B cell (primary cell): ENCODE measurements at regions not wholly inside any gene's neighbourhood (a gene's known extent, or its start where the extent isn't known, plus 50 kb on each side); places are given as distances from the start of the nearest gene placed in this dataset.

Experiments
- ATAC-seq: fragments of 200-7000 bp; cut with Tn5 transposase; one replicate; pipeline ENCODE4 v1.10.0; 2021; ENCODE audit warnings: low read depth, mild to moderate bottlenecking, moderate number of reproducible peaks, moderate library complexity
- CTCF ChIA-PET: fragments of 350-600 bp; sonication (Branson Sonifier 250); formaldehyde crosslinking; loops from one replicate; lab custom pipeline; 2021; ENCODE audit warnings: antibody characterized with exemption, inconsistent platforms; lab: Charles Lee
- POLR2A ChIA-PET: fragments of 350-600 bp; sonication (Branson Sonifier 250); formaldehyde crosslinking; loops from one replicate; lab custom pipeline; 2021; ENCODE audit warnings: antibody characterized with exemption; lab: Charles Lee
- DNase-seq: peaks from one replicate; pipeline ENCODE4 v3.0.0; 2013
- H2AFZ ChIP-seq: 2 replicates; pipeline ENCODE4 v1.6.1; 2012; ENCODE audit warnings: mild to moderate bottlenecking, low read depth, low read length; ENCODE audit not compliant: insufficient read depth, poor library complexity, severe bottlenecking
- H3K27ac ChIP-seq, 2 donors: 1 replicate in 1 of 2; 2 replicates in 1 of 2; pipeline ENCODE4 v1.5.1; 2012 to 2013; ENCODE audit warnings: low read length in 2 of 2, mild to moderate bottlenecking in 2 of 2, moderate library complexity in 1 of 2
- H3K27me3 ChIP-seq, 4 experiments: fragments of 200-600 bp in 1 of 4; sonication (generic) in 1 of 4; replicated peaks in 1 of 4; 1 replicate in 2 of 4; 2 replicates in 2 of 4; pipeline versions ENCODE4 v1.6.1 to v1.7.0; 2013 to 2016; ENCODE audit warnings: low read length in 3 of 4, mild to moderate bottlenecking in 2 of 4, mixed read lengths in 1 of 4, moderate library complexity in 1 of 4; ENCODE audit not compliant: insufficient read depth in 4 of 4, control insufficient read depth in 3 of 4; ENCODE audit errors: control extremely low read depth in 1 of 4
- H3K36me3 ChIP-seq, 2 experiments: replicated peaks in 1 of 2; 1 replicate in 1 of 2; 2 replicates in 1 of 2; pipeline versions ENCODE4 v1.6.1 to v1.7.1; 2013; ENCODE audit warnings: low read length in 1 of 2; ENCODE audit not compliant: insufficient read depth in 2 of 2, control insufficient read depth in 1 of 2; ENCODE audit errors: control extremely low read depth in 1 of 2, extremely low read depth in 1 of 2
- H3K4me1 ChIP-seq, 2 donors: fragments of 200-600 bp in 1 of 2; sonication (generic) in 1 of 2; 1 replicate in 1 of 2; 2 replicates in 1 of 2; pipeline versions ENCODE4 v1.5.1 to v1.6.1; 2013 to 2017; ENCODE audit warnings: low read length in 2 of 2; ENCODE audit not compliant: control insufficient read depth in 2 of 2, insufficient read depth in 2 of 2
- H3K4me2 ChIP-seq: replicated peaks from 2 replicates; pipeline ENCODE3; 2012; ENCODE audit warnings: mild to moderate bottlenecking, low read depth, low read length; ENCODE audit not compliant: poor library complexity, severe bottlenecking
- H3K4me3 ChIP-seq, 5 experiments: fragments of 200-600 bp in 1 of 5; sonication (generic) in 1 of 5; 1 replicate in 3 of 5; 2 replicates in 2 of 5; pipeline versions ENCODE4 v1.5.1 to v1.7.0; 2011 to 2016; ENCODE audit warnings: low read length in 4 of 5, mild to moderate bottlenecking in 4 of 5, low read depth in 2 of 5, control low read depth in 1 of 5, moderate library complexity in 1 of 5; ENCODE audit not compliant: insufficient read depth in 1 of 5; ENCODE audit errors: control extremely low read depth in 1 of 5, extremely low read depth in 1 of 5
- H3K79me2 ChIP-seq: fragments of 200-600 bp; sonication (generic); one replicate; pipeline ENCODE4 v1.6.0; 2016; ENCODE audit warnings: low read length; ENCODE audit not compliant: control insufficient read depth, insufficient read depth
- H3K9ac ChIP-seq: fragments of 200-600 bp; sonication (generic); 2 replicates; pipeline ENCODE4 v1.6.1; 2017; ENCODE audit warnings: mild to moderate bottlenecking, low read length, moderate library complexity
- H3K9me3 ChIP-seq, 3 donors: one replicate each; pipeline versions ENCODE4 v1.6.1 to v1.7.1; 2013; ENCODE audit warnings: low read length in 2 of 3; ENCODE audit not compliant: control insufficient read depth in 2 of 3, insufficient read depth in 1 of 3; ENCODE audit errors: control extremely low read depth in 1 of 3
- H4K20me1 ChIP-seq: 2 replicates; pipeline ENCODE4 v1.6.0; 2012; ENCODE audit warnings: mild to moderate bottlenecking, low read length; ENCODE audit not compliant: insufficient read depth, control insufficient read depth, poor library complexity, severe bottlenecking
- H3K27ac Mint-ChIP-seq: one replicate; pipeline ENCODE4 v1.8.0; 2021; ENCODE audit warnings: mixed read lengths
- H3K27me3 Mint-ChIP-seq: one replicate; pipeline ENCODE4 v1.8.0; 2021; ENCODE audit warnings: mixed read lengths
- H3K4me1 Mint-ChIP-seq: one replicate; pipeline ENCODE4 v1.8.0; 2021; ENCODE audit warnings: mixed read lengths
- H3K4me3 Mint-ChIP-seq: one replicate; pipeline ENCODE4 v1.8.0; 2021; ENCODE audit warnings: mixed read lengths
- H3K9me3 Mint-ChIP-seq: one replicate; pipeline ENCODE4 v1.8.0; 2022; ENCODE audit warnings: mixed read lengths; ENCODE audit not compliant: insufficient read depth
- CTCF ChIP-seq: fragments of 200-600 bp; IDR thresholded peaks from one replicate; pipeline ENCODE4 v1.8.0; 2022; ENCODE audit warnings: antibody characterized with exemption, mild to moderate bottlenecking
- EZH2 ChIP-seq: IDR thresholded peaks from 2 replicates; pipeline ENCODE4 v1.6.1; 2012; ENCODE audit warnings: borderline replicate concordance, low read depth, mild to moderate bottlenecking, moderate library complexity, low read length; ENCODE audit not compliant: insufficient read depth, poor library complexity, severe bottlenecking
- WGBS: methylation state at CpG from one replicate; pipeline ENCODE4 v1.1.5; 2013; ENCODE audit warnings: missing lambda C conversion rate; ENCODE audit not compliant: insufficient coverage; 5-methylcytosine and 5-hydroxymethylcytosine counted together
- intact Hi-C: fragments of 100-400 bp; cut with micrococcal nuclease; formaldehyde crosslinking; loops from one replicate; pipeline ENCODE4 v1.10.0; 2022

GRCh38 chr6:17219098-17219497, 62.1 kb upstream of the RBM24 start:
- no peak overlapping the region for H3K4me3 Mint-ChIP-seq
- intact Hi-C loops = no loop called here
- Histone ChIP-seq H3K27ac (no peak overlapping the region), H3K79me2 (no peaks in the 10 kb centered on the region), H2AFZ (no peak overlapping the region), H4K20me1 (no peaks in the 10 kb centered on the region), H3K4me2 (no peak overlapping the region), H3K9me3 (no peaks in the 10 kb centered on the region), H3K9ac (no peak overlapping the region), H3K36me3 (no peaks in the 10 kb centered on the region), H3K4me1 (no peaks in the 10 kb centered on the region), H3K4me3 (no peak overlapping the region), H3K27me3 (no peaks in the 10 kb centered on the region)
- WGBS = 89% methylated on average over 5 of the region's 5 CpGs
- ChIA-PET POLR2A (no interaction called here), CTCF (no interaction called here)
- no peak overlapping the region for H3K27ac Mint-ChIP-seq
- H3K4me1 Mint-ChIP-seq = no peaks in the 10 kb centered on the region
- TF ChIP-seq CTCF = no peak
- TF ChIP-seq EZH2 = no peak
- DNase-seq (no peak), ATAC-seq (no peak)
- peaks cover 5% of the 10 kb centered on the region for H3K27me3 Mint-ChIP-seq
- H3K9me3 Mint-ChIP-seq = peaks cover 6% of the 10 kb centered on the region

DNA sequence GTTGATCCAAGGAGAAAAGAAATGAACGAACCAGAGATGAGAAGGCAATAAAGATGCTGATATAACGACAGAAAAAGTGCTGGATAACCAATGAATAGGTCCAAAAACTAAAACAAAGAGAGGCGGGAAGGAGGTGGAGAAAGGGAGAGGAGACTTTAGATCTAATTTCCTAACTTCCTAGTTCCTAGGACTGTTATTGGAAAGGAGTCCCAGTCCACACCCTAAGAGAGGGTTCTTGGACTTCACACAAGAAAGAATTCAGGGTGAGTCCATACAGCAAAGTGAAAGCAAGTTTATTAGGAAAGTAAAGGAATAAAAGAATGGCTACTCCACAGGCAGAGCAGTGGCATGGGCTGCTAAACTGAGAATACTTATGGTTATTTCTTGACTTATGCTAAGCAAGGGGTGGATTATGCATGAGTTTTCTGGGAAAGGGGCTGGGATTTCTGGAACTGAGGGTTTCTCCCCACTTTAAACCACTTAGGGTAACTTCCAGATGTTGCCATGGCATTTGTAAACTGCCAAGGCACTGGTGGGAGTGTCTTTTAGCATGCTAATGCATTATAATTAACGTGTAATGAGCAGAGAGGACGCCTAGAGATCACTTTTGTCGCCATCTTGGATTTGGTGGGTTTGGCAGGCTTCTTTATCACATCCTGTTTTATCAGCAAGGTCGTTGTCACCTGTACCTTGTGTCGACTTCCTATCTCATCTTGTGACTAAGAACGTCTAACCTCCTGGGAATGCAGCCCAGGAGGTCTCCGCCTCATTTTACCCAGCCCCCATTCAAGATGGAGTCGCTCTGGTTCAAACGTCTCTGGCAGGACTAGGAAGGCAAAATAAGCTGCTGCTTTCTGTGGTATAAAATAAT, 60.9 kb upstream of the RBM24 start:
- no peak overlapping the region for H3K27ac Mint-ChIP-seq
- peaks cover 5% of the 10 kb centered on the region for H3K27me3 Mint-ChIP-seq
- Histone ChIP-seq H3K9me3 (no peaks in the 10 kb centered on the region), H3K36me3 (no peaks in the 10 kb centered on the region), H3K79me2 (no peaks in the 10 kb centered on the region), H4K20me1 (no peaks in the 10 kb centered on the region), H3K4me2 (no peak overlapping the region), H2AFZ (no peak overlapping the region), H3K9ac (no peak overlapping the region), H3K27me3 (no peaks in the 10 kb centered on the region), H3K4me1 (no peaks in the 10 kb centered on the region), H3K27ac (no peak overlapping the region), H3K4me3 (no peak overlapping the region)
- intact Hi-C loops = no loop called here
- no peak for TF ChIP-seq CTCF
- no peak for TF ChIP-seq EZH2
- ChIA-PET CTCF (interaction anchor here (0.7 kb wide), 1 partner anchor 14 kb away, joined by 3 read pairs; no protein-coding TSS in a partner anchor), POLR2A (no interaction called here)
- DNase-seq (no peak), ATAC-seq (no peak)
- H3K4me1 Mint-ChIP-seq = no peaks in the 10 kb centered on the region
- H3K9me3 Mint-ChIP-seq = peaks cover 6% of the 10 kb centered on the region
- WGBS = 76% methylated on average over 7 of the region's 12 CpGs
- H3K4me3 Mint-ChIP-seq = no peak overlapping the region
